ENCODE measurements at regions not wholly inside any gene's neighbourhood (a gene's known extent, or its start where the extent isn't known, plus 50 kb on each side); places are given as distances from the start of the nearest gene placed in this dataset.

DNA sequence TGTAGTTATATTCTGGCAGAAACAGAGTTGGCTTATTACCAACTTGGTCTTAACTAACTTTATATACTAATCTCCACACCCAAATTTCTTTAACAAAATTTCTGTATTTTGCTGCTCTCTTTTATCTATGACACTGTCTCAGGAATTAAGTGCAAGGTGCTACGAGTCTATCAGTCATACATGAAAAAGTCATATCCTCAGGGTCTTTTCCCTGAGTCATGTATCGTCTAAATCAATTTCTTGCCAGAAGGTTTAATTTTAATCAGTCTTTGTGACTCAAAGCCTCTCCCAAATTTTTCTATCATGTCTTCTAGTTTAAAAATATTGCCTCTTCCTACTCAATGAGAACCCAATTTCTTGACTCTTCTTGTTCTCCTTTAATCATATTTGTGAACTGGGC, 1803.6 kb upstream of the PCDH7 start:
- DNase-seq, result no peak

DNA sequence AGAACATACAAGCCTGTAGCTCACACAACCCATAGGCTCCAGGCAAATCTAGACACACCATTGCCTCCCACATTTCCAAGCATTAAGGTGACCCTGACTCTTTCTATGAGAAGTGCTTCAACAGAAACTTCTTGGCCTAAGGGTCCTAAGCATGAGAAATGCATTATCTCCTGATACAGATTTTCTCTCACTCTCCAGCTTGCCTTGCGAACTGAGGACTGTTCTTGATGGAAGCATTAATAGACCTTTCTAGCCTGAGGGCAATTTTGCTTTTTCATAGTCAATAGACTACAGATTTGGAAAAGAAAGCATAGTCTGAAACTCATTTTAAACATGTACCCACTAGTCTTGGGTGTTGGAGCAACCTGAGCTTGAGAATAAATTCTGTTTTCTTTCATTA, 1801.3 kb upstream of the PCDH7 start:
- no peak for DNase-seq

DNA sequence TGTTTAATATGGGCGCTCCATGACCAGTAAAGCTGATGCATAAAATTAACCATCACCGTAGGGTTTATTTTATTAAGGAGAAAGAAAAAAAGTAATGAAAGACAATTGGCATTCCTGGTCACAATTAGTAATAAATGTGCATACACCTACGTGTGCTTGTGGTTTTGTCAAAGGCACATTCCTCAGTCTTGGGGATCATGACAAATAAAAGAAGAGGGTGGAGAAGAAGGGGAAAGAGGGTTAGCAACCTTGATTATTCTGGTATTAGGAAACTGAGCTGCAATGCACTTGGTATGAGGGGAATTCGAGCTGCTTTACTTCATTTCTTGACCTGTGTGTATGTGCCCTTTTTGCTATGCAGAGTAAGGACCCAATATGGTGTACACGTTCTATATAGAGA, 1798.3 kb upstream of the PCDH7 start:
- DNase-seq, result no peak

DNA sequence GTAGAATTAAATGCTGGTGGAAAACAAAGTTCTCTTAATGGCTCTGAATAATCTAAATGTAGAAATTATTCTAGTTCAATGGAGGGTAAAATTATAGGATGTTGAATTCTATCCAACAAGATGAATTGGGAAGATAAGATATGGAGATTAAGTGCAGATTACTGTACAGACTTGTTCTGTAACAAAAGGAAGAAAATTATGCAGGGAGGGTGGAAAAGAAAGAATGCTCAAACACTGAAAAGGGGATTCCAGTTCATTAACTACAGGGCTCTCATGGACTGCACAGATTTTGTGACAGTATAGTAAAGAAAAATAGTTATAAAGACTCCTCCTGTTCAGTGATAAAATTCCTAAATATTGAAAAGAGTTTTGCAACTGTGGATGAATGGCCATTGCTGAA, 1794.0 kb upstream of the PCDH7 start:
- no peak for DNase-seq

DNA sequence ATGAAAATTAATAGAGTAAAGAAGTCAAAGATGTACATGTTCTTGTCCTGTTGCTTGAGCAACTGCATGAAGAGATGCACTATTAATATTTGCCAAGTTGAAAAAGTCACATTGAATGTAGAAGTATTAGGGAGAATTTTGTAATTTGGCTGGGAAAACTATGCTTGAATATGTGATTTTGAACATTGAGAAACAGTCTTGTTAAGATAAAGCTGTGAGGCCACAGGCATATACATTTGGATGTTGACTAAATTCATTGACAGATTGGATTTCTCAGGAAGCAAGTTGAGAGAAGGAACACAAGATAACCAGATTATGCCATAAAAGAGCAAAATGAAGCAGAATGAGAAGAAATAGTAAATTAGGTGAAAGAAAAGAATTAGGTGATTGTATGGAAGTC, 1777.5 kb upstream of the PCDH7 start:
- no peak for DNase-seq

DNA sequence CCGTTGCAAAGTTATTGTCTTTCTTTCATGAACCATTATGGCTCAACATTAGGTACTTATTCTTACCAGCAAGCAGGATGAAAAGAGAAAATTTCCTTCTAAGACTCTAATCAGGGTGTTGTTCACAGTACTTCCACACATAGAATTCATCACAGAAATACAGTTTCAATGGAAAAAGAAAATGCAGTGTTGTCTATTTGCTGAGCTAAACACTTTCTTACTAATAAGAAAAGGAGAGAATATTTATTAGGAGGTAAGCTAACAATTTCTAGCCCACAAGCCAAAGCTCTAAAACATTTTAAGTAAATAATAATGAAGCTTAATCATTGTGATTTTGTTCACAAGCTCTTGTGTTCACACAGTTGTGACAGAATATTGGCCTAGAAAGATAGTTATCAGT, 1772.8 kb upstream of the PCDH7 start:
- DNase-seq, result no peak

DNA sequence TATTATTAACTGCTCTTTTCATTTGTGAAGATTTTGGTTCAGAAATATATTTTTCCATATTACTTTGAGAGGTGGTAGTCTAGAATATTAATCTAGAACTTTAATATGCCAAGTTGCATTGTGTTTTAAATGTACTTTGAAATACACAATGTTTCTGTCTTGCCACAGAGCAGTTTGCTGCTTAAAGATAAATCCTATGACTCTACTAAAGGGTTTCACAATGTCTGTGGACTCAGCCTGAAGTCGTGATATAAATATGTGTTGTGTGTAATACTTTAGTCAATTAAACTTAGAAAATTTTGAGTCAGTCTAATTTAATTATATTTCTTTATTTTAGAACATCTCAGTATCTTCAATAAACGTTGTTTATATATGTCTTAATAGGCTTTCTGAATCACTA, 1771.7 kb upstream of the PCDH7 start:
- DNase-seq, result no peak

DNA sequence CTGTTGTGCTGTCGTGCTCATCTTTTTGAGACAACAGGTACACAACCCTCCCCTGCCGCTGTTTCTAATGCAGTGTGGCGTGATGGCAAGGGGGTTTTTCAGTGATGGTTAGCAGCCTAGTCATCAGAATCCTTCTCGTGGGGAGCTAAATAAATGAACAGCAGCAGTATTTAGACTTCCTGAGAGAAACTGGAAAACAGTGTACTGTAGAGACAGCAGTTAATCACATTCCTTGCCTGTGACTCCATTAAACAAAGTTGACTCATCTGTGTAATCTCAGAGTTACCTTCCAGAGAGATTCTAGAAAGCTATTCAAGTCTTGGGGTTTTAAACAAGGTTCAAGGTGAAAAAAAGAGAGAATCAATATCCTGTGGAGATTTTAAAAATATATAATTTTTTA, 1753.2 kb upstream of the PCDH7 start:
- no peak for DNase-seq

DNA sequence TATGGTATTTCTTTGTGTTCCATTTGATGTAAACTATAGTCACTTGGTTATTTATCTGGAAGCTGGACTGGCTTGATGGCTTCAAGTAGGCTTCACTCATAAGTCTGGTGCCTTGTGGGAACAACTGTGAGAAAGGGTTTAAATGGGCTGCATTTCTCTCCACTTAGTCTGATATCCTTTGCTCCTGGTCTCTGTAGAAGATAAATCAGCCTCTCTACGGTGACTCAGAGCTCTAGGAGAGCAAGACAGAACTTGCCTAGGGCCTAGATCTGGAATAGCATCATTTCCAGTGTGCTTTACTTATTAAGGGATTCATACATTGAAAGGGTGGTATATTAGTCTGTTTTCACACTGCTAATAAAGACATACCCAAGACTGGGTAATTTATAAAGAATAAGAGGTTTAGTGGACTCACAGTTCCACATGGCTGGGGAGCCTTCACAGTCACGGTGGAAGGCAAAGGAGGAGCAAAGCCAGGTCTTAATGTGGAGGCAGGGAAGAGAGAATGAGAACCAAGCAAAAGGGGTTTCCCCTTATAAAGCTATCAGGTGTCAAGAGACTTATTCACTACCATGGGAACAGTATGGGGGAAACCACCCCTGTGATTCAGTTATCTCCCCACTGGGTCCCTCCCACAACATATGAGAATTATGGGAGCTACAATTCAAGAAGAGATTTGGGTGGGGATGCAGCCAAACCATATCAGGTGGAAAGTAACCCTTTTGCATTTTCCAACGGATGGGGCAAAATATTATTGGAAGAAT, 1746.4 kb upstream of the PCDH7 start:
- DNase-seq, result no peak

DNA sequence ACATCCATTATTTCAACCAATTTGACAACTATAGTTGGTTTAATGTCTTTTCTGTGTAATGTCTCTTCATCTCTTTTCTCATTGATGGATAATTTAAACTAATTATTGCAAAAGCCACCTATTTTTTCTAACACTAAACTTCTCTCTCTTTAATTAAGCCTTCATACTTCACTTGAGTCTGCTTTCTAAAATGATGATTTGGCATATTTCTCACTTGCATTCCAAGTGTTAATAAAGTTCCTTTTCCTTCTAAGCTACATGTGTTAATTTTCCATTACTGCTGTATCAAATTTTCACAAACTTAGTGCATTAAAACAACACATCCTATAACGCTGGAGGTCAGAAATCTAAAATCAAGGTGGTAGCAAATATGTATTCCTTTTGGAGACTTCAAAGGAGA, 1743.8 kb upstream of the PCDH7 start:
- no peak for DNase-seq

DNA sequence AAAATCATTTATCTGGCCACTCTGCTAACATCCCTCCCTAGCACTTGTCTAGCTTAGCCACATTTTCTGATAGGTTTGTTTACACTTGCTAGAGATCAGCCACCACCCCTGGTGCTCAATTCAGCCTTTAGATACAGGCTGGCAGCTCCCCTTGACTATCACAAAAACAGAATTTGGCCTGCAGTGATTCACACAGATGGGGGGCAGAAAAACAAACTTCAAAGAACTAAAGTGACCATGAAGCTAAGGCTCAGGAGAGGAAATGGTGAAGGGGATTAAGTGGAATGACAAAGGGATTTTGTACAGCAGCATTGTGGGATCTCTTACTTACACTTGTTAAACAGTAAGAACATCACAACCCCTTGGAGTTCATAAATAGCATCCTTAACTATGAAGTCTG, 1718.0 kb upstream of the PCDH7 start:
- DNase-seq, result no peak

DNA sequence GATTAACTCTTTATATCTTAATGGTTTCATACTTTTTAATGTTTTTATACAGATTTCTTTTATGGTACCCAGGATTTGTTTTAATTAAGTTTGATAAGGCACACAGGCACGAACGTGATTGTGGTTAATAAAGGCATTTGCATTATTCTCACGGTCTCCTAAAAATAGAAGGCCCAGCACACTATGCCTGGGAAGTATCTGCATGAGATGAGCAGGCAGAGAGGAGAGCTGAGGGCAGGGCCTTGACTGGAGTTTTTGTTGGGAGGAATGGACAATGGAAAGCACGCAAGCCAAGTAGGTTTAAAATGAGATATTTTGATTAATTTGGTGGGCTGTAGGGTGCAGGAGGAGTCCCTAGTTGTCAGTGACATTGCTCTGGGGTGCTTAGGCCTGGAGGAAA, 1714.3 kb upstream of the PCDH7 start:
- no peak for DNase-seq

DNA sequence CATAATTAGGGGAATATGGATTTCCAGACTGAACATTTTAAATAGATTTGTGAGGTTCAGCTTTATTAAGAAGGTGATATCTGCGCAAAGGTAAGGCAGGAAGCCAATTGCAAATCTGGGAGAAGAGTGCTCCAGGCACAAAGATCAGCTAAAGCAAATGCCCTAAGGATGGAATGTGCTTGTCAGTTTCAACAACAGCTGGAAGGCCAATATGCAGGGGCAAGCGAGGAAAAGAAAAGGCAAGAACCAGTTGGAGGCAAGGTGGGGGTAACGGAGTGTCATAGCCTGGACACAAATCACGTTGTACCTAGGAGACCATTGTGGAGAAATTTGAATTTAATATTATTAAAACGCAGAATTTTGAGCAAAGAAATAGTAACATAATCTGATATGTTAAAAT, 1710.3 kb upstream of the PCDH7 start:
- DNase-seq, result no peak

DNA sequence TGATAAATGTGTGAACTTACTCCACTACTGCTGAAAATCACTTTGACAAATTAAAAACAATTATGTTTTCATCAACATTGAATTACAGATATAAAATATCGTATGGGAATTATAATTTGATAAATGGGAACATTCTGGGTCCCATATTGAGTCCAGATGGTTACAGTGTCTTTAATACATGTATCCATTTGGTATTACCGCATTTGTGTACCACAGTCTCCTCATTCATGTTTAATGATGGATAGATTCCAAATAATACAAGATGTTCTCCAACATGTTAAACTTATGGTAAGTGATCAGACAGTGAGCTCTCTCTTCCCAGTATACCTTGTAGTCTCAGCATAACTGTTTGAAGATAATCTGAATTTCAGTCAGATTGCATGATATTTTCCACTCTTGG, 1706.8 kb upstream of the PCDH7 start:
- DNase-seq, result no peak

DNA sequence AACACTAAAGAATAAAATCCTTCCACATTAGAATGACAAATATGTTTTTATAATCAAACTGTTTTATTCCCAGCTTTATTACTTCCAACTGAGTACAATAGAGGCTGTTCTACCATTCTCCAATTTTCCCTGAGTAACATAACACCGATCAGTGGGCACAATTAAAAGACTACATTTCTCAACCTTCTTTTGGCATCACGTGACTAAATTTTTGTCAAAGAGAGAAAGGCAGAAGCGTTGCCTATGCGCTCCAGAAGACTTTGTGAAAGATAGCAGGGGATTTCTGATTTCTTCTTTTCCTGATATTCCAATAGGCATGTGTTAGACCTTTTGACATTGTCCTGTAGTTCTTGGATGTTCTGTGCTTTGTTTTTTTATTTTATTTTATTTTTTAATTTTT, 1705.6 kb upstream of the PCDH7 start:
- no peak for DNase-seq

DNA sequence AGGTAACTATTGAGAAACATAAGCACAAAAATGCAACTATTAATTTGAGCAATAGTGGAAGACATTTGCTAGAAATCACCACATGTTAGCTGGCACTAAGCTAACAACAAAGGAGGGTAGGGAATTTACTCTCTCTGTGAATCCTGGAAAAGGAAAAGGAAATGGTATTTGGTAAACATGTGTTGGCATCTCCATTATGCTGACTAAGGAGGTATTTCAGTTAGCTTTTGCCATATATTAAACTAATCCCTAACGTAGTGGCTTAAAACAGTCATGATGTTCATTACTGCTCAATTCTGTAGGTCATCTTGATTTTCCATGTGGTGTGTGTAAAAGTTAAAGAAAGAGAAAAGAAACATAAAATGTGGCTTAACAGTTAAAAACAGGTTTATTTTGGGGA, 1686.5 kb upstream of the PCDH7 start:
- DNase-seq, result no peak

DNA sequence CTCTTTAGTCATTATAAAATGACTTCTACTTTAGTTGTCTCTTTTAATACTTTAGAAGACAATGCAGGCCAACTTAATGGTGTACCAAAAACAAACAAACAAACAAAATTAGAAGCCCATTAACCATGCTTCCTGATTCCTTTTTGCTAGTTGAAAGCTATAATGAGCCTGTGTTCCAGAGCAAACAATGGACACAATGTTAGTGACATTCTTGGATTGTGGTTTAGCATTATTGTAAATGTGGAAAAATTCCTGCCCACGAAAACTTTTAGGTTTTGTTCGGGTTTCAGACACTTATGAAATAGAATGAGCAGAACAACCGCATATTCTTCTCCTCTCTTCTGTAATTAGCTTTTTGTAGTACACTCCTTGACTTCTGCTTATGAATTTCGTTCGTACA, 1682.7 kb upstream of the PCDH7 start:
- DNase-seq, result no peak

DNA sequence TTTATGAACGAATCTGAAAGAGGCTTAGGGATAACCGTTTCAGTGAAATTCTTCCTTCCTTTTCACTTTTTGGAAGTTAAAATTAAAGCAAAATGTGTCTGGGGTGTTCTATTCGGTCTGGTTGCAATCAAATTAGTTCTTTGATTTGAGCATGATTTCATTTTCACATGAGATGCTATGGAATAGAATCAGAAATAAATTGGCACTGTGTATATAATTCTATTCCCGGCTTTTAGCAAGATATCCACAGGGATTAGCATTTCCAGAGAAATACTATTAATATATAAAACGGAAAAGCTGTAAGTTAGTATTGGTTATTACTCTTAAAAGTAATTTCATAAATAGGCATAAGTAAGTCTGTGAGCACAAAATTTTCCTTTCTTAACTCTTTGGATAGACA, 1676.8 kb upstream of the PCDH7 start:
- DNase-seq, result no peak

DNA sequence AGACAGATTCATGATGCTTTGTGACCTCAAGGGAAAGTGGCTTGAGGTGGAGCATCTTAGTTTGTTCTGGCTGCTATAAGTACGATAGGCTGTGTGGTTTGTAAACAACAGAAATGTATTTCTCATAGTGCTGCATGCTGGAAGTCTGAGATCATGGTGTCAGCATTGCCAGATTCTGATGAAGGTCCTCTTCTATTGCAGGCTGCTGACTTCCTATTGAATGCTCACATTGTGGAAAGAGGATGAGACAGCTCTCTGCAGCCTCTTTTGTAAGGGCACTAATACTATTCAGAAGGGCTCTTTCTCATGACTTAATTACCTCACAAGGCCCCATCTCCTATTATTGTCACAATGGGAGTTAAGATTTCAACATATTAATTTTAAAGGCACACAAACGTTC, 1674.0 kb upstream of the PCDH7 start:
- DNase-seq, result no peak

DNA sequence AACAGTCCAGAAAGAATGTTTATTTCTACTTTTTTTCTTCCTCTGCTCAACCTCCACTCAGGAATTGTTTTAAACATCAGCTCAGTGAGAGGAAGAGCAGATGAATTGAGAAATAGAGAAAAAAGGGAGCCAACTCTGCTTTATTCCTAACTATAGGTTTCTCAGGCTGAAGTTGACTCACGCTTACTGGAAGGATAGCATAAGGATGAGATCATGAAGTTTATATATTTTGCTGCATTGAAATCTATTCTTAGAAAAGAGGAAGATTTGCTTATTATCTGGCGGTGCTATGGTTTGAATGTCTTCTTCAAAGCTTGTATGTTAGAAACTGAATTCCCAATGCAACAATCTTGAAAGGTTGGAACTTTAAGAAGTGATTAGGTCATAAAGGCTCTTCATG, 1673.4 kb upstream of the PCDH7 start:
- no peak for DNase-seq

DNA sequence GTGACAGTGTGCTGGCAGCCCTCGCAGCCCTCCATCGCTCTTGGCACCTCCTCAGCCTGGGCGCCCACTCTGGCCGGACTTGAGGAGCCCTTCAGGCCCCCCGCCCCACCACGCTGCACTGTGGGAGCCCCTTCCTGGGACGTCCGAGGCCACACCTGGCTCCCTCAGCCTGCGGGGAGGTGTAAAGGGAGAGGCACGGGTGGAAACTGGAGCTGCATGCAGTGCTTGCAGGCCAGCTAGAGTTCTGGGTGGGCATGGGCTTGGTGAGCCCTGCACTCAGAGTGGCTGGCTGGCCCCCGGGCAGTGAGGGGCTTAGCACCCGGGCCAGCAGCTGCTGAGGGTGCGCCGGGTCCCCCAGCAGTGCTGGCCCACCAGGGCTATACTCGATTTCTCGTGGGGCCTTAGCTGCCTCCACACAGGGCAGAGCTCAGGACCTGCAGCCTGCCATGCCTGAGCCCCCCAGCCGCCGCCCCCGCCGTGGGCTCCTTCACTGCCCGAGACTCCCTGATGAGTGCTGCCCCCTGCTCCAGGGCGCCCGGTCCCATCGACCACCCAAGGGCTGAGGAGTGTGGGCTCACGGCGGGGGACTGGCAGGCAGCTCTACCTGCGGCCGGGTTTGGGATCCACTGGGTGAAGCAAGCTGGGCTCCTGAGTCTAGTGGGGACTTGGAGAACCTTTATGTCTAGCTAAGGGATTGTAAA, 1672.7 kb upstream of the PCDH7 start:
- DNase-seq, result no peak

DNA sequence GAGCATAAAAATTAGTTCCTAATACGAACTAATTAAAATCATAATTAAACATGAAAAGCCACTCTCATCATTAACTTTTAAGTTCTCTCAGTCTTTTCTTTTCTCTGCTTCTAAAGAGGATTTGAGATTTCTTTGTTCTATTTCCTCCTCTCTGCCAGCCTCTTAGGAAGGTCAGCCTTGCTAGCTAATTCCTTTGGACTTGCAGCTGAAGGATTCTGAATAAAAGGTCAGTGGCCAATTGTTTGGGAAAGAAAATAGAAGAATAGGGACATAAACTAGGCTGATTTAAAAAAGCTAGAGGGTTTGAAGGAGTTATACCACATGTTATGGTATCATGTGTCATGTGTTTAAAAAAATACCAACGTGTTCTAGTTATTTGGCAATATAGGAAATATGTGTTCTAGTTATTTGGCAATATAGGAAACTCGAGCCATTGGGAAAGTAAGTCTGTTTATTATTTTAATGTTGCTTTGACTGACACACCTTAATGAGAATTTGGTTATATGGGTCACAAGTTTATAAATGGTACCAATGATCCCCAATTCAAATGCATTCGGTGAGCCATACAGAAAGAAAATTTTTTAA, 1668.7 kb upstream of the PCDH7 start:
- DNase-seq, result no peak

DNA sequence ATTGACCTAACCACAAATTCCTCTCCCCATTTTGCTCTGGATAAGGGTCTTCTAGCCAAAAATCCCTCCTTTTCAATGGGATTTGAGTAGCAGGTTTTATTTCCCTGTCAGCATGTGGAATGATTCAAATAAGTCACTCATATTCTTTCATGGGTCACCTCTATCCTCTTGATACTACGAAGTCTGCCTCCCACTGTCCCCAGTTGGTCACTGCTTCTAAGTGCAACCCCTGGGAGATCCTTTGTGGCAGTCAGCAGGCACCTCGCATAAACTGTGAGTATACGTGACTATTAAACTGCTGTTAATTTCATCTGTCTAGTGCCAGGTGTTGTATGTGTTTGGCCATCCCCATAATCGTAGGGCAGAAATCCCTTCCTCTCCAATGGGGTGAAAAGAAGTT, 1667.9 kb upstream of the PCDH7 start:
- no peak for DNase-seq

DNA sequence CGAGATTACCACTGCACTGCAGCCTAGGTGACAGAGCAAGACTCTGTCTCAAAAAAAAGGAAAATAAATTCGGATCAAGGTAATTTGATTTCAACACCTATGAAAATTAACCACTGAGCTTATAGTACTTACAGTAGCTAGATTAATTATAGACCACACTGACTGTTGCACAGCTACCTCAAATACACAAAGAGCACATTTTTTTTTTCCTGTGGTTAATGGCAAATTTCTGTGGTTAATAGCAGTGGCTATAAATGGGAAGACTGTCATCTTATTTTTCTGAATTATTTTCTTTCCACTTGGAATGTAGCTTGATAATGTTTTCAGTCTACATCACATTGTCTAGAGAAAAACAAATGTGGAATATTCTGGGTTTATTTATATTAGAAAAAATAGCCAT, 1661.6 kb upstream of the PCDH7 start:
- no peak for DNase-seq

DNA sequence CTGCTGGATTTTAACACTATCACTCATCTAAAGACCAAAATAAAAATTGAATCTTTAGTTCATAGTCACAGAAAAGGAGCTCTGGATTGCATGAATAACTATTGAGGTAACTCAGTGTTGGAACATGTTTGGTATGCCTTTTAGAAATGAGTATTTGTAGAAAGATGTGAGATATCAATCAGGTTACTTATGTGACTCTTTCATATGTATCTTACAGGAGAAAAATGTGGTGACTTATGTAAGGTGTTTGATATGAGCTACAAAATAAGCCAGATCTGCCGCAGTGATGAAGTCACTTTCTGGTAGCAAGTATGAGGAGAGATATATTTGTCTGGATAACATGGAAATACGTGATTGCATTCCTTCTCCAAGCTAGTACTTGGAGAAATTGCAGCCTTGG, 1653.3 kb upstream of the PCDH7 start:
- DNase-seq, result no peak

Data from stimulated activated CD8-positive, alpha-beta memory T cell treated with anti-CD3 and anti-CD28 coated beads, Interleukin-4, amount 100 ng/mL, for 48 hours (primary cell).